GM12878 (cell line): ENCODE measurements at regions not wholly inside any gene's neighbourhood (a gene's known extent, or its start where the extent isn't known, plus 50 kb on each side); places are given as distances from the start of the nearest gene placed in this dataset.
A peak's percentile ranks its signal among the peaks of the same experiment; 100 is the strongest.

ENCODE experiments used
- ATAC-seq: fragments of 200-7000 bp; cut with Tn5 transposase; 3 replicates; pipeline ENCODE4 v1.9.1; 2020; ENCODE audit warnings: mild to moderate bottlenecking, moderate library complexity
- BruUV-seq: library from RNA; stranded (reverse); fragments of 400-500 nt; replicated peaks from 2 replicates; lab custom pipeline; 2021; lab: Mats Ljungman, UMichigan
- CTCF ChIA-PET: fragments of 300-600 bp; sonication (Branson Sonifier 250); formaldehyde crosslinking; extraction: SDS; loops from one replicate; lab custom pipeline; 2021; ENCODE audit warnings: inconsistent platforms; lab: Yijun Ruan, JAX
- POLR2A ChIA-PET: fragments of 350-600 bp; formaldehyde crosslinking; extraction: SDS; loops from one replicate; lab custom pipeline; 2021; ENCODE audit warnings: inconsistent platforms; lab: Charles Lee
- RAD21 ChIA-PET: fragments of 300-600 bp; sonication (Branson Sonifier 250); formaldehyde crosslinking; loops from one replicate; lab custom pipeline; 2023; ENCODE audit warnings: antibody characterized with exemption; ENCODE audit not compliant: unreplicated experiment; lab: Charles Lee
- SMC1A ChIA-PET: fragments of 300-600 bp; sonication (Branson Sonifier 250); formaldehyde crosslinking; loops from one replicate; lab custom pipeline; 2023; ENCODE audit not compliant: unreplicated experiment, uncharacterized antibody; lab: Charles Lee
- DNase-seq: peaks from one replicate; pipeline ENCODE4 v3.0.0-alpha.2; 2011; ENCODE audit warnings: low read depth, low spot score
- FAIRE-seq: peaks from 3 replicates; lab custom pipeline; 2011; peaks lifted over from hg19 to GRCh38; lab: Jason Lieb, UNC
- H2AFZ ChIP-seq: 2 replicates; pipeline ENCODE4 v1.6.0; 2011; ENCODE audit warnings: low read depth, low read length, control low read depth; ENCODE audit not compliant: control insufficient read depth
- H3K27ac ChIP-seq: 2 replicates; pipeline ENCODE4 v1.5.1; 2011; ENCODE audit warnings: control low read depth; ENCODE audit not compliant: control insufficient read depth, insufficient read depth
- H3K27me3 ChIP-seq, 2 experiments: replicated peaks in 1 of 2; 2 replicates each; pipeline versions ENCODE4 v1.6.0 to v1.6.1; 2011; ENCODE audit warnings: low read length in 1 of 2; ENCODE audit not compliant: control insufficient read depth in 2 of 2, insufficient read depth in 2 of 2
- H3K36me3 ChIP-seq, 2 experiments: 2 replicates each; pipeline ENCODE4 v1.5.1; 2011; ENCODE audit warnings: low read length in 1 of 2; ENCODE audit not compliant: control insufficient read depth in 2 of 2, insufficient read depth in 2 of 2
- H3K4me1 ChIP-seq: 2 replicates; pipeline ENCODE4 v1.6.1; 2011; ENCODE audit warnings: mild to moderate bottlenecking, low read length, moderate library complexity, mixed read lengths; ENCODE audit not compliant: control insufficient read depth, insufficient read depth
- H3K4me2 ChIP-seq: 2 replicates; pipeline ENCODE4 v1.6.0; 2011; ENCODE audit warnings: control low read depth; ENCODE audit not compliant: control insufficient read depth, insufficient read depth
- H3K4me3 ChIP-seq: fragments of 200-600 bp; sonication (generic); 2 replicates; pipeline ENCODE4 v1.5.1; 2016
- H3K79me2 ChIP-seq: 2 replicates; pipeline ENCODE4 v1.6.0; 2011; ENCODE audit warnings: low read length; ENCODE audit not compliant: control insufficient read depth, insufficient read depth
- H3K9ac ChIP-seq: 2 replicates; pipeline ENCODE4 v1.8.0; 2011; ENCODE audit warnings: low read length, control low read depth, mixed read lengths; ENCODE audit not compliant: control insufficient read depth, insufficient read depth
- H3K9me3 ChIP-seq: replicated peaks from 3 replicates; pipeline ENCODE4 v1.5.1; 2011; ENCODE audit warnings: mild to moderate bottlenecking, low read length; ENCODE audit not compliant: control insufficient read depth, insufficient read depth
- H4K20me1 ChIP-seq: 2 replicates; pipeline ENCODE4 v1.6.0; 2011; ENCODE audit not compliant: control insufficient read depth, insufficient read depth
- PAX5 ChIP-seq: IDR thresholded peaks from 2 replicates; pipeline ENCODE4 v1.6.1; 2011; ENCODE audit warnings: low read depth, low read length, borderline replicate concordance
- PAX8 ChIP-seq: fragments of 450-650 bp; IDR thresholded peaks from 2 replicates; pipeline ENCODE4 v1.6.1; 2017; ENCODE audit warnings: mild to moderate bottlenecking, moderate library complexity
- PRDM15 ChIP-seq: fragments of 450-650 bp; formaldehyde crosslinking; IDR thresholded peaks from 2 replicates; pipeline ENCODE4 v1.4.0; 2020; ENCODE audit warnings: mild to moderate bottlenecking, moderate library complexity
- SPI1 ChIP-seq: IDR thresholded peaks from 2 replicates; pipeline ENCODE4 v1.6.1; 2011; ENCODE audit warnings: low read depth, mild to moderate bottlenecking, low read length, moderate library complexity, borderline replicate concordance; ENCODE audit not compliant: insufficient read depth
- WGBS: methylation state at CpG from one replicate; pipeline ENCODE4 v1.1.6; 2016; ENCODE audit warnings: low lambda C conversion rate; ENCODE audit not compliant: insufficient replicate concordance, insufficient coverage; ENCODE audit errors: missing lambda C conversion rate; 5-methylcytosine and 5-hydroxymethylcytosine counted together
- in situ Hi-C: fragments of 300-500 bp; cut with MboI; formaldehyde crosslinking; loops from 9 replicates; pipeline ENCODE4 v1.14.3; 2018; ENCODE audit warnings: mixed read lengths
- intact Hi-C: fragments of 100-400 bp; cut with micrococcal nuclease; formaldehyde crosslinking; loops from one replicate; pipeline ENCODE4 v1.14.2; 2022; ENCODE audit not compliant: unreplicated experiment
- TF ChIP-seq, protein P1 (sequence below): IDR thresholded peaks from 2 replicates; pipeline ENCODE4 v1.6.1; 2012; ENCODE audit warnings: low read depth, low read length, improper control_type of control experiment

- H3K79me2 ChIP-seq = no peaks in the 10 kb centered on the region
- no peak for DNase-seq
- intact Hi-C loops = no loop called here
- RAD21 ChIA-PET = no interaction called here
- TF ChIP-seq PAX8 = no peak
- TF ChIP-seq PAX5 = no peak
- TF ChIP-seq SPI1 = peak; percentile 47; the same call in 1 of the 2 replicates
- TF ChIP-seq PRDM15 = no peak
- TF ChIP-seq, protein P1, sequence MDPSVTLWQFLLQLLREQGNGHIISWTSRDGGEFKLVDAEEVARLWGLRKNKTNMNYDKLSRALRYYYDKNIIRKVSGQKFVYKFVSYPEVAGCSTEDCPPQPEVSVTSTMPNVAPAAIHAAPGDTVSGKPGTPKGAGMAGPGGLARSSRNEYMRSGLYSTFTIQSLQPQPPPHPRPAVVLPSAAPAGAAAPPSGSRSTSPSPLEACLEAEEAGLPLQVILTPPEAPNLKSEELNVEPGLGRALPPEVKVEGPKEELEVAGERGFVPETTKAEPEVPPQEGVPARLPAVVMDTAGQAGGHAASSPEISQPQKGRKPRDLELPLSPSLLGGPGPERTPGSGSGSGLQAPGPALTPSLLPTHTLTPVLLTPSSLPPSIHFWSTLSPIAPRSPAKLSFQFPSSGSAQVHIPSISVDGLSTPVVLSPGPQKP = no peak
- H3K36me3 ChIP-seq = no peaks in the 10 kb centered on the region
- POLR2A ChIA-PET = no interaction called here
- H3K4me3 ChIP-seq = no peak overlapping the region
- H3K9me3 ChIP-seq = no peaks in the 10 kb centered on the region
- SMC1A ChIA-PET = no interaction called here
- no peaks in the 10 kb centered on the region for H3K4me1 ChIP-seq
- peak; percentile 61 for ATAC-seq
- CTCF ChIA-PET = no interaction called here
- FAIRE-seq = no peak
- H2AFZ ChIP-seq = no peak overlapping the region
- no peak overlapping the region for H3K4me2 ChIP-seq
- in situ Hi-C loops = no loop called here
- H4K20me1 ChIP-seq = no peaks in the 10 kb centered on the region
- 0% methylated on average over 1 of the region's 1 CpG for WGBS
- H3K27ac ChIP-seq = no peak overlapping the region
- no TSS peak for BruUV-seq
- no peaks in the 10 kb centered on the region for H3K27me3 ChIP-seq
- no peak overlapping the region for H3K9ac ChIP-seq
Measured at GRCh38 chr7:20466543-20467021, 135.9 kb downstream of the ITGB8 start.
